Retina (tissue), 1 donor: ENCODE measurements at regions not wholly inside any gene's neighbourhood (a gene's known extent, or its start where the extent isn't known, plus 50 kb on each side); places are given as distances from the start of the nearest gene placed in this dataset.
"Not testable (repeated sequence)": the region's sequence is repeated elsewhere in the genome, so short reads cannot be mapped to it uniquely, and the experiment has no call there.

Experiments
- DNase-seq: peaks from one replicate; pipeline ENCODE4 v3.0.0-alpha.2; 2016

- peak; percentile 41 for DNase-seq
Observed at GRCh38 chr2:131425231-131425941, 50.5 kb upstream of the TUBA3D start.

- peak; percentile 58 for DNase-seq
Observed at GRCh38 chr2:131424605-131425114, 51.3 kb upstream of the TUBA3D start.

- DNase-seq: not testable (repeated sequence)
Observed at GRCh38 chr2:131420751-131421150, 55.2 kb upstream of the TUBA3D start.

- DNase-seq: peak; percentile 24
Observed at GRCh38 chr2:131419441-131419840, 55.5 kb upstream of the RAB6D start.

GRCh38 chr2:131418625-131419024, 54.7 kb upstream of the RAB6D start:
- DNase-seq: no peak

- DNase-seq: no peak
Observed at GRCh38 chr2:131417886-131418285, 53.9 kb upstream of the RAB6D start.

- no peak for DNase-seq
Observed at GRCh38 chr2:131413785-131414184, 49.8 kb upstream of the RAB6D start.
